ENCODE measurements at regions not wholly inside any gene's neighbourhood (a gene's known extent, or its start where the extent isn't known, plus 50 kb on each side); places are given as distances from the start of the nearest gene placed in this dataset.

- Histone ChIP-seq H3K4me1 (ENCODE audit: control insufficient read depth, insufficient read depth, low read length) (no peaks in the 10 kb centered on the region), H3K4me3 (ENCODE audit: low read depth in 2 of 2, low read length in 2 of 2) (no peak overlapping the region), H3K27me3 (ENCODE audit: control insufficient read depth, insufficient read depth, low read length) (no peaks in the 10 kb centered on the region), H3K9me3 (ENCODE audit: control insufficient read depth, insufficient read depth, low read depth, low read length) (no peaks in the 10 kb centered on the region), H3K36me3 (ENCODE audit: control insufficient read depth, insufficient read depth, low read length) (no peaks in the 10 kb centered on the region), H3K27ac (ENCODE audit: low read length) (no peak overlapping the region)
- ChIA-PET POLR2A (no interaction called here), CTCF (no interaction called here)
- intact Hi-C loops (cut with micrococcal nuclease; ENCODE audit: unreplicated experiment) (no loop called here), in situ Hi-C loops (cut with HindIII; ENCODE audit: low pct_unique_long_range_greater_than_20kb, low sequenced_read_pairs) (no loop called here)
- TF ChIP-seq SIN3A (IDR thresholded peaks at IDR 0.05; ENCODE audit: borderline replicate concordance, insufficient read depth, low read depth, low read length), result no peak
- TF ChIP-seq TCF7L2 (IDR thresholded peaks at IDR 0.05; ENCODE audit: low read depth, low read length), result no peak
- TF ChIP-seq REST (IDR thresholded peaks at IDR 0.05; ENCODE audit: insufficient read depth in 1 of 2, low read depth in 2 of 2, low read length in 1 of 2), result no peak
- no peak for TF ChIP-seq POLR2AphosphoS5 (IDR thresholded peaks at IDR 0.05; ENCODE audit: low read depth, low read length)
- no peak for TF ChIP-seq CTCF (IDR thresholded peaks at IDR 0.05)
- no peak for ATAC-seq
- DNase-seq (ENCODE audit: low read depth, low spot score), result no peak
- BruUV-seq (replicated peaks), result no TSS peak
These were observed 237.0 kb upstream of the SLC14A2 start for GRCh38 chr18:45378308-45378707.

- TF ChIP-seq TCF7L2 (IDR thresholded peaks at IDR 0.05; ENCODE audit: low read depth, low read length), result no peak
- POLR2A ChIA-PET, result no interaction called here
- in situ Hi-C loops (cut with HindIII; ENCODE audit: low pct_unique_long_range_greater_than_20kb, low sequenced_read_pairs), result no loop called here
These were observed 236.3 kb upstream of the SLC14A2 start for GRCh38 chr18:45378933-45379332.

GRCh38 chr18:45379903-45380302 is 235.4 kb upstream of the SLC14A2 start:
- ChIA-PET CTCF (no interaction called here), POLR2A (no interaction called here)
- no peaks in the 10 kb centered on the region for H3K36me3 ChIP-seq (ENCODE audit: control insufficient read depth, insufficient read depth, low read length)
- no peaks in the 10 kb centered on the region for H3K9me3 ChIP-seq (ENCODE audit: control insufficient read depth, insufficient read depth, low read depth, low read length)
- BruUV-seq (replicated peaks), result no TSS peak
- no peaks in the 10 kb centered on the region for H3K4me1 ChIP-seq (ENCODE audit: control insufficient read depth, insufficient read depth, low read length)
- H3K4me3 ChIP-seq (ENCODE audit: low read depth in 2 of 2, low read length in 2 of 2), result no peak overlapping the region
- in situ Hi-C loops (cut with HindIII; ENCODE audit: low pct_unique_long_range_greater_than_20kb, low sequenced_read_pairs) (no loop called here), intact Hi-C loops (cut with micrococcal nuclease; ENCODE audit: unreplicated experiment) (no loop called here)
- DNase-seq (ENCODE audit: low read depth, low spot score) (no peak), ATAC-seq (no peak)
- TF ChIP-seq CTCF (IDR thresholded peaks at IDR 0.05) (no peak), SIN3A (IDR thresholded peaks at IDR 0.05; ENCODE audit: borderline replicate concordance, insufficient read depth, low read depth, low read length) (no peak), TCF7L2 (IDR thresholded peaks at IDR 0.05; ENCODE audit: low read depth, low read length) (no peak), POLR2AphosphoS5 (IDR thresholded peaks at IDR 0.05; ENCODE audit: low read depth, low read length) (no peak), REST (IDR thresholded peaks at IDR 0.05; ENCODE audit: insufficient read depth in 1 of 2, low read depth in 2 of 2, low read length in 1 of 2) (no peak)
- no peak overlapping the region for H3K27ac ChIP-seq (ENCODE audit: low read length)
- H3K27me3 ChIP-seq (ENCODE audit: control insufficient read depth, insufficient read depth, low read length), result no peaks in the 10 kb centered on the region

More at GRCh38 chr18:45378933-45379332, 236.3 kb upstream of the SLC14A2 start:
- ATAC-seq (no peak), DNase-seq (ENCODE audit: low read depth, low spot score) (no peak)
- Histone ChIP-seq H3K9me3 (ENCODE audit: control insufficient read depth, insufficient read depth, low read depth, low read length) (no peaks in the 10 kb centered on the region), H3K27ac (ENCODE audit: low read length) (no peak overlapping the region), H3K27me3 (ENCODE audit: control insufficient read depth, insufficient read depth, low read length) (no peaks in the 10 kb centered on the region), H3K4me3 (ENCODE audit: low read depth in 2 of 2, low read length in 2 of 2) (no peak overlapping the region), H3K36me3 (ENCODE audit: control insufficient read depth, insufficient read depth, low read length) (no peaks in the 10 kb centered on the region), H3K4me1 (ENCODE audit: control insufficient read depth, insufficient read depth, low read length) (no peaks in the 10 kb centered on the region)
- CTCF ChIA-PET, result no interaction called here
- BruUV-seq (replicated peaks), result no TSS peak
- intact Hi-C loops (cut with micrococcal nuclease; ENCODE audit: unreplicated experiment), result no loop called here

All from Panc1 (cell line).